HCT116 (cell line): ENCODE measurements at regions not wholly inside any gene's neighbourhood (a gene's known extent, or its start where the extent isn't known, plus 50 kb on each side); places are given as distances from the start of the nearest gene placed in this dataset.

ENCODE experiments used
- ATAC-seq: fragments of 200-7000 bp; cut with Tn5 transposase; 2 replicates; pipeline ENCODE4 v1.9.1; 2020; ENCODE audit warnings: mild to moderate bottlenecking, moderate library complexity
- BruUV-seq: library from RNA; stranded (reverse); fragments of 400-500 nt; replicated peaks from 2 replicates; lab custom pipeline; 2021; lab: Mats Ljungman, UMichigan
- CTCF ChIA-PET: fragments of 300-600 bp; sonication (Branson Sonifier 250); formaldehyde crosslinking; loops from one replicate; lab custom pipeline; 2021; ENCODE audit warnings: antibody characterized with exemption; lab: Charles Lee
- POLR2A ChIA-PET: fragments of 300-600, 350-600 bp; sonication (Branson Sonifier 250); formaldehyde crosslinking; loops from one replicate; lab custom pipeline; 2021; ENCODE audit warnings: antibody characterized with exemption; lab: Charles Lee
- RAD21 ChIA-PET, 2 experiments: fragments of 300-600 bp; sonication (Branson Sonifier 250); formaldehyde crosslinking; loops; one replicate each; lab custom pipeline; 2023; ENCODE audit warnings: low total read pairs in 2 of 2; ENCODE audit not compliant: uncharacterized antibody in 2 of 2, unreplicated experiment in 2 of 2, low non-redundant PET in 1 of 2; lab: Charles Lee
- DNase-seq: peaks from one replicate; pipeline ENCODE4 v3.0.0-alpha.2; 2010; ENCODE audit warnings: low read depth, low spot score
- H2AFZ ChIP-seq: fragments of 200-600 bp; shearing (Covaris generic), sonication (generic); 2 replicates; pipeline ENCODE4 v1.6.1; 2017; ENCODE audit warnings: low read depth, mixed run types, mixed read lengths, antibody characterized with exemption, low read length; ENCODE audit not compliant: poor library complexity, severe bottlenecking
- H3K27ac ChIP-seq: 2 replicates; pipeline ENCODE4 v1.5.1; 2012; ENCODE audit warnings: low read depth, low read length
- H3K27me3 ChIP-seq: fragments of 200-600 bp; sonication (generic); 2 replicates; pipeline ENCODE4 v1.6.1; 2016; ENCODE audit warnings: mixed run types, low read length, mixed read lengths; ENCODE audit not compliant: insufficient read depth
- H3K36me3 ChIP-seq, 2 experiments: fragments of 200-500 bp in 1 of 2; fragments of 200-600 bp in 1 of 2; sonication (Bioruptor generic) in 1 of 2; sonication (generic) in 1 of 2; 2 replicates each; pipeline versions ENCODE4 v1.5.1 to v1.6.1; 2014 to 2016; ENCODE audit warnings: low read length in 2 of 2, inconsistent platforms in 1 of 2, mixed read lengths in 1 of 2, mixed run types in 1 of 2; ENCODE audit not compliant: insufficient read depth in 2 of 2, control insufficient read depth in 1 of 2
- H3K4me1 ChIP-seq, 2 experiments: fragments of 200-600 bp in 1 of 2; sonication (generic) in 1 of 2; 2 replicates each; pipeline versions ENCODE4 v1.5.1 to v1.6.1; 2012 to 2017; ENCODE audit warnings: low read length in 2 of 2, inconsistent platforms in 1 of 2, mild to moderate bottlenecking in 1 of 2, mixed read lengths in 1 of 2, mixed run types in 1 of 2, moderate library complexity in 1 of 2; ENCODE audit not compliant: insufficient read depth in 2 of 2, control insufficient read depth in 1 of 2
- H3K4me2 ChIP-seq: fragments of 200-600 bp; sonication (generic); 2 replicates; pipeline ENCODE4 v1.6.1; 2017; ENCODE audit warnings: mixed run types, low read length, mixed read lengths
- H3K4me3 ChIP-seq, 2 experiments: fragments of 200-600 bp in 1 of 2; sonication (generic) in 1 of 2; replicated peaks in 1 of 2; 2 replicates each; pipeline ENCODE4 v1.5.1; 2011 to 2016; ENCODE audit warnings: low read length in 2 of 2, control low read depth in 1 of 2, low read depth in 1 of 2, mild to moderate bottlenecking in 1 of 2, mixed read lengths in 1 of 2, mixed run types in 1 of 2
- H3K79me2 ChIP-seq: fragments of 200-600 bp; sonication (generic); 2 replicates; pipeline ENCODE4 v1.6.1; 2017; ENCODE audit warnings: mild to moderate bottlenecking, mixed run types, low read length, moderate library complexity, mixed read lengths; ENCODE audit not compliant: insufficient read depth
- H3K9ac ChIP-seq: fragments of 200-600 bp; sonication (generic); 2 replicates; pipeline ENCODE4 v1.6.1; 2016; ENCODE audit warnings: low read length, mixed read lengths
- H3K9me2 ChIP-seq: fragments of 200-600 bp; sonication (generic), shearing (Covaris generic); 2 replicates; pipeline ENCODE4 v1.6.1; 2017; ENCODE audit warnings: mixed run types, mild to moderate bottlenecking, moderate library complexity; ENCODE audit not compliant: insufficient read depth
- H3K9me3 ChIP-seq, 2 experiments: fragments of 200-500 bp in 1 of 2; fragments of 200-600 bp in 1 of 2; sonication (Bioruptor generic) in 1 of 2; sonication (generic) in 1 of 2; 2 replicates each; pipeline ENCODE4 v1.6.1; 2014 to 2017; ENCODE audit warnings: low read length in 2 of 2, mixed read lengths in 2 of 2, inconsistent platforms in 1 of 2, low read depth in 1 of 2, mild to moderate bottlenecking in 1 of 2, mixed run types in 1 of 2, moderate library complexity in 1 of 2; ENCODE audit not compliant: control insufficient read depth in 1 of 2, insufficient read depth in 1 of 2
- H4K20me1 ChIP-seq: fragments of 200-600 bp; sonication (generic), shearing (Covaris generic); 2 replicates; pipeline ENCODE4 v1.6.1; 2017; ENCODE audit warnings: mixed run types, mild to moderate bottlenecking, moderate library complexity; ENCODE audit not compliant: insufficient read depth
- CEBPB ChIP-seq: IDR thresholded peaks from 2 replicates; pipeline ENCODE4 v1.6.1; 2012; ENCODE audit warnings: low read depth
- ELF1 ChIP-seq: IDR thresholded peaks from 2 replicates; pipeline ENCODE4 v1.6.1; 2012; ENCODE audit warnings: low read depth, borderline replicate concordance
- FOSL1 ChIP-seq: IDR thresholded peaks from 2 replicates; pipeline ENCODE4 v1.6.1; 2012; ENCODE audit warnings: low read depth
- JUND ChIP-seq: IDR thresholded peaks from 2 replicates; pipeline ENCODE4 v1.6.1; 2012
- RAD21 ChIP-seq: IDR thresholded peaks from 2 replicates; pipeline ENCODE4 v1.6.1; 2012; ENCODE audit warnings: low read depth, mild to moderate bottlenecking
- SIN3A ChIP-seq: IDR thresholded peaks from 2 replicates; pipeline ENCODE4 v1.6.1; 2012; ENCODE audit warnings: low read depth
- SP1 ChIP-seq: IDR thresholded peaks from 2 replicates; pipeline ENCODE4 v1.6.1; 2012; ENCODE audit warnings: low read depth
- intact Hi-C: fragments of 100-400 bp; cut with micrococcal nuclease; formaldehyde crosslinking; loops from 2 replicates; pipeline ENCODE4 v1.10.0; 2022
- TF ChIP-seq, protein P1 (sequence below): IDR thresholded peaks from 2 replicates; pipeline ENCODE4 v1.6.1; 2011; ENCODE audit warnings: mild to moderate bottlenecking, low read length, moderate library complexity; ENCODE audit not compliant: insufficient replicate concordance; ENCODE audit errors: extremely low read depth
- TF ChIP-seq, protein P2 (sequence below): IDR thresholded peaks from 2 replicates; pipeline ENCODE4 v1.6.1; 2012; ENCODE audit warnings: low read depth

DNA sequence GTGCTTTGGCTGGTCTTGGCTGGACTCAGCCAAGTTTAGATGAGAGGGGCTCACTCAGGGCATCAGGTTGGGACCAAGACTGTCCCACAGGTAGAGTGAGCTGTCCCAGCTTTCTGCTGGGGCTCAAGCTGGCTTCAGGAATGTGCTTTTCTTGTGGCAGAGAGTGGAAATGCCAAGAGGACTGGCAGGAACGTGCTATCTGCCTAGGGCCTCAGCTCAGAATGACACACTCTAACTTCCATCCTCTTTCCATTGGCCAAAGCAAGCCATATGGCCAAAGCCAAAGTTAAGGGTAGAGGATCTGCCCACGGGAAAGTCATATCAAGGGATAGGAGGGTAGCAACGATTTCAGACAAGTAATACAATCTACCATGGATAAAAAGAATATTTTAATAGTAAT, 178.8 kb downstream of the ABHD5 start (continued):
- TF ChIP-seq, protein P1, sequence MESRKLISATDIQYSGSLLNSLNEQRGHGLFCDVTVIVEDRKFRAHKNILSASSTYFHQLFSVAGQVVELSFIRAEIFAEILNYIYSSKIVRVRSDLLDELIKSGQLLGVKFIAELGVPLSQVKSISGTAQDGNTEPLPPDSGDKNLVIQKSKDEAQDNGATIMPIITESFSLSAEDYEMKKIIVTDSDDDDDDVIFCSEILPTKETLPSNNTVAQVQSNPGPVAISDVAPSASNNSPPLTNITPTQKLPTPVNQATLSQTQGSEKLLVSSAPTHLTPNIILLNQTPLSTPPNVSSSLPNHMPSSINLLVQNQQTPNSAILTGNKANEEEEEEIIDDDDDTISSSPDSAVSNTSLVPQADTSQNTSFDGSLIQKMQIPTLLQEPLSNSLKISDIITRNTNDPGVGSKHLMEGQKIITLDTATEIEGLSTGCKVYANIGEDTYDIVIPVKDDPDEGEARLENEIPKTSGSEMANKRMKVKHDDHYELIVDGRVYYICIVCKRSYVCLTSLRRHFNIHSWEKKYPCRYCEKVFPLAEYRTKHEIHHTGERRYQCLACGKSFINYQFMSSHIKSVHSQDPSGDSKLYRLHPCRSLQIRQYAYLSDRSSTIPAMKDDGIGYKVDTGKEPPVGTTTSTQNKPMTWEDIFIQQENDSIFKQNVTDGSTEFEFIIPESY = no peak
- no peak for TF ChIP-seq ELF1
- TF ChIP-seq FOSL1 = no peak
- TF ChIP-seq SIN3A = no peak
- no peak for TF ChIP-seq RAD21
- no peak for TF ChIP-seq CEBPB

DNA sequence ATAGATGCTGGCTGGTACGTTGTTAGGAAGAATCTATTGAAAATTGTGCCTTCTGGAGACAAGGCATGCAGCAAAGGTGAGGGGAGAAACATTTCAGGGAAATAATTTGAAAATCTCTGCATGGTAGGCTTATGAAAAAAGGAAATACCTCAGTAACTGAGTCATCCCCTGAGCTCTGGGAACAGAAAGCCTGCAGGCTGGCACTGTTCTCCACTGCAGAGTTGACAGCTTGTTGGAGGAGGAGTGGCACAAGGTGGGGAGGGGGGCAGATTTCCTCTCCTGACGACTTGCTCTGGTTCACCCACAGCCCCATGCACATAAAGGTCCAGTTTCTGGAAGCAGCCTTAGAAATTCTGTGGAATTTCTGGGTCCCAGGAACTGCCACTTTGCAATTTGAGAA, 179.4 kb downstream of the ABHD5 start:
- no peak overlapping the region for H2AFZ ChIP-seq
- H3K79me2 ChIP-seq = no peaks in the 10 kb centered on the region
- ATAC-seq = peak; percentile 70
- no peak for DNase-seq
- no peaks in the 10 kb centered on the region for H3K9me3 ChIP-seq
- RAD21 ChIA-PET = no interaction called here
- no peaks in the 10 kb centered on the region for H3K9me2 ChIP-seq
- TF ChIP-seq JUND (peak; percentile 59), FOSL1 (peak; percentile 71), SP1 (peak; percentile 27), RAD21 (0 out of 2 replicates have a peak, but pooled peaks have one; percentile 7)
- TF ChIP-seq, protein P2, sequence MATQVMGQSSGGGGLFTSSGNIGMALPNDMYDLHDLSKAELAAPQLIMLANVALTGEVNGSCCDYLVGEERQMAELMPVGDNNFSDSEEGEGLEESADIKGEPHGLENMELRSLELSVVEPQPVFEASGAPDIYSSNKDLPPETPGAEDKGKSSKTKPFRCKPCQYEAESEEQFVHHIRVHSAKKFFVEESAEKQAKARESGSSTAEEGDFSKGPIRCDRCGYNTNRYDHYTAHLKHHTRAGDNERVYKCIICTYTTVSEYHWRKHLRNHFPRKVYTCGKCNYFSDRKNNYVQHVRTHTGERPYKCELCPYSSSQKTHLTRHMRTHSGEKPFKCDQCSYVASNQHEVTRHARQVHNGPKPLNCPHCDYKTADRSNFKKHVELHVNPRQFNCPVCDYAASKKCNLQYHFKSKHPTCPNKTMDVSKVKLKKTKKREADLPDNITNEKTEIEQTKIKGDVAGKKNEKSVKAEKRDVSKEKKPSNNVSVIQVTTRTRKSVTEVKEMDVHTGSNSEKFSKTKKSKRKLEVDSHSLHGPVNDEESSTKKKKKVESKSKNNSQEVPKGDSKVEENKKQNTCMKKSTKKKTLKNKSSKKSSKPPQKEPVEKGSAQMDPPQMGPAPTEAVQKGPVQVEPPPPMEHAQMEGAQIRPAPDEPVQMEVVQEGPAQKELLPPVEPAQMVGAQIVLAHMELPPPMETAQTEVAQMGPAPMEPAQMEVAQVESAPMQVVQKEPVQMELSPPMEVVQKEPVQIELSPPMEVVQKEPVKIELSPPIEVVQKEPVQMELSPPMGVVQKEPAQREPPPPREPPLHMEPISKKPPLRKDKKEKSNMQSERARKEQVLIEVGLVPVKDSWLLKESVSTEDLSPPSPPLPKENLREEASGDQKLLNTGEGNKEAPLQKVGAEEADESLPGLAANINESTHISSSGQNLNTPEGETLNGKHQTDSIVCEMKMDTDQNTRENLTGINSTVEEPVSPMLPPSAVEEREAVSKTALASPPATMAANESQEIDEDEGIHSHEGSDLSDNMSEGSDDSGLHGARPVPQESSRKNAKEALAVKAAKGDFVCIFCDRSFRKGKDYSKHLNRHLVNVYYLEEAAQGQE = no peak
- POLR2A ChIA-PET = interaction anchor here (0.9 kb wide), 1 partner anchor 14 kb away, joined by 4 read pairs; no protein-coding TSS in a partner anchor
- BruUV-seq = no TSS peak
- H3K4me1 ChIP-seq = peaks cover 11 to 52% of the 10 kb centered on the region in 2 experiments
- H3K36me3 ChIP-seq = no peaks in the 10 kb centered on the region
- no peak overlapping the region for H3K9ac ChIP-seq
- peak overlapping the region in 1 of 2 experiments; percentile 9; a peak in 1 of 4 replicates for H3K4me3 ChIP-seq
- H3K27me3 ChIP-seq = no peaks in the 10 kb centered on the region
- peak overlapping the region; percentile 66 for H3K4me2 ChIP-seq
- H4K20me1 ChIP-seq = no peaks in the 10 kb centered on the region
- H3K27ac ChIP-seq = no peak overlapping the region
- CTCF ChIA-PET = interaction anchor here (0.9 to 4.2 kb wide), 2 partner anchors 15 to 365 kb away, joined by 3 to 23 read pairs; no protein-coding TSS in a partner anchor
- intact Hi-C loops = loop anchor here (10.0 kb wide), 1 partner anchor 325 kb away; no protein-coding TSS in a partner anchor
